SHP77 (cell line): ENCODE measurements at regions not wholly inside any gene's neighbourhood (a gene's known extent, or its start where the extent isn't known, plus 50 kb on each side); places are given as distances from the start of the nearest gene placed in this dataset.
A peak's percentile ranks its signal among the peaks of the same experiment; 100 is the strongest.

Experiments used
- DNase-seq, 2 experiments: peaks; one replicate each; lab custom pipeline; 2025; lab: John Stamatoyannopoulos, UW

GRCh38 chr12:58364389-58365086 is 423.2 kb downstream of the ATP23 start:
- DNase-seq, result peak; percentile 10 to 21

GRCh38 chr12:58365087-58365390 is 423.7 kb downstream of the ATP23 start:
- no peak for DNase-seq

GRCh38 chr12:58367041-58367440 is 425.7 kb downstream of the ATP23 start:
- no peak for DNase-seq

- DNase-seq, result no peak
Measured at GRCh38 chr12:58368001-58368400, 426.6 kb downstream of the ATP23 start.

GRCh38 chr12:58369576-58369975 is 428.2 kb downstream of the ATP23 start:
- no peak for DNase-seq

- DNase-seq, result no peak
Measured at GRCh38 chr12:58372298-58372697, 430.9 kb downstream of the ATP23 start.

GRCh38 chr12:58378028-58378427 is 436.7 kb downstream of the ATP23 start:
- no peak for DNase-seq

GRCh38 chr12:58381546-58381945 is 440.2 kb downstream of the ATP23 start:
- no peak for DNase-seq

GRCh38 chr12:58384196-58384595 is 442.8 kb downstream of the ATP23 start:
- DNase-seq, result no peak

GRCh38 chr12:58386136-58386535 is 444.8 kb downstream of the ATP23 start:
- no peak for DNase-seq

GRCh38 chr12:58387199-58387598 is 445.8 kb downstream of the ATP23 start:
- DNase-seq, result no peak

- no peak for DNase-seq
Measured at GRCh38 chr12:58388261-58388660, 446.9 kb downstream of the ATP23 start.

- DNase-seq, result no peak
Measured at GRCh38 chr12:58393152-58393551, 451.8 kb downstream of the ATP23 start.

- DNase-seq, result no peak
Measured at GRCh38 chr12:58395056-58395455, 453.7 kb downstream of the ATP23 start.

GRCh38 chr12:58395470-58395869 is 454.1 kb downstream of the ATP23 start:
- no peak for DNase-seq

- no peak for DNase-seq
Measured at GRCh38 chr12:58396239-58396638, 454.9 kb downstream of the ATP23 start.

GRCh38 chr12:58405363-58405762 is 464.0 kb downstream of the ATP23 start:
- DNase-seq, result no peak

- no peak for DNase-seq
Measured at GRCh38 chr12:58408516-58408915, 467.1 kb downstream of the ATP23 start.

GRCh38 chr12:58412461-58413060 is 471.2 kb downstream of the ATP23 start:
- no peak for DNase-seq

- DNase-seq, result no peak
Measured at GRCh38 chr12:58413794-58414193, 472.4 kb downstream of the ATP23 start.

- no peak for DNase-seq
Measured at GRCh38 chr12:58414398-58414871, 473.1 kb downstream of the ATP23 start.

GRCh38 chr12:58415716-58416115 is 474.3 kb downstream of the ATP23 start:
- DNase-seq, result no peak

- DNase-seq, result no peak
Measured at GRCh38 chr12:58416236-58416635, 474.9 kb downstream of the ATP23 start.

- no peak for DNase-seq
Measured at GRCh38 chr12:58419196-58419760, 477.9 kb downstream of the ATP23 start.
